ENCODE measurements at regions not wholly inside any gene's neighbourhood (a gene's known extent, or its start where the extent isn't known, plus 50 kb on each side); places are given as distances from the start of the nearest gene placed in this dataset.

GRCh38 chrX:69289793-69290123 lies 124.5 kb upstream of the PJA1 start:
- Mint-ChIP-seq H3K27ac (no peak overlapping the region), H3K4me1 (peaks cover 4 to 20% of the 10 kb centered on the region in 2 experiments), H3K36me3 (ENCODE audit: insufficient read depth in 1 of 3, low read depth in 3 of 3) (peaks cover 0 to 4% (median 0%) of the 10 kb centered on the region in 3 experiments; a peak in 4 of 7 replicates), H3K27me3 (ENCODE audit: low read depth) (peaks cover 82% of the 10 kb centered on the region), H3K9me3 (peaks cover 80% of the 10 kb centered on the region in 2 experiments), H3K4me3 (no peak overlapping the region)
- no peak overlapping the region for H3K9ac ChIP-seq (ENCODE audit: extremely low read depth, insufficient read length, low read length)
- no peak overlapping the region for H2AFZ ChIP-seq (ENCODE audit: low read length)
- H3K18ac ChIP-seq (ENCODE audit: insufficient read length, low read depth, low read length) = no peak overlapping the region
- no peak overlapping the region for H4K91ac ChIP-seq (ENCODE audit: insufficient read length, low read depth, low read length)
- no peak overlapping the region for H3K14ac ChIP-seq (ENCODE audit: insufficient read depth, low read length)
- H2BK15ac ChIP-seq (ENCODE audit: low read depth, low read length) = no peak overlapping the region
- no peak for DNase-seq
- no peak overlapping the region for H3T11ph ChIP-seq (ENCODE audit: low read length)
- H3K4me1 ChIP-seq (ENCODE audit: insufficient read depth, low read length) = no peaks in the 10 kb centered on the region
- no peaks in the 10 kb centered on the region for H4K20me1 ChIP-seq (ENCODE audit: control insufficient read depth, insufficient read depth, insufficient read length)
- no peaks in the 10 kb centered on the region for H3K23me2 ChIP-seq (ENCODE audit: insufficient read length, low read depth, low read length, poor library complexity, severe bottlenecking)
- H3K4ac ChIP-seq (ENCODE audit: low read depth, low read length) = no peak overlapping the region
- H3K56ac ChIP-seq (ENCODE audit: insufficient read length, low read depth, low read length) = no peak overlapping the region
- H3K4me2 ChIP-seq (ENCODE audit: insufficient read depth, insufficient read length, low read length) = no peak overlapping the region
- no peak overlapping the region for H3K27ac ChIP-seq (ENCODE audit: insufficient read length, low read depth, low read length)
- no peak overlapping the region for H3K23ac ChIP-seq (ENCODE audit: insufficient read length, low read depth, low read length)
- no peaks in the 10 kb centered on the region for H3K79me2 ChIP-seq (ENCODE audit: insufficient read depth, low read length)
- H2BK5ac ChIP-seq (ENCODE audit: insufficient read length, low read length) = no peak overlapping the region
- peaks cover 13% of the 10 kb centered on the region for H3K27me3 ChIP-seq (ENCODE audit: insufficient read depth, low read length)
- no peaks in the 10 kb centered on the region for H3K79me1 ChIP-seq (ENCODE audit: insufficient read depth, low read depth, low read length, poor library complexity, severe bottlenecking)
- no peak for TF ChIP-seq CTCF (conservative IDR thresholded peaks at IDR 0.05)
- H4K8ac ChIP-seq (replicated peaks; ENCODE audit: insufficient read length, low read depth, low read length) = no peak overlapping the region
- no peak overlapping the region for H2BK20ac ChIP-seq (ENCODE audit: low read depth, low read length, poor library complexity, severe bottlenecking)
- no peak overlapping the region for H4K5ac ChIP-seq (ENCODE audit: insufficient read length, low read depth, low read length)
- H2AK5ac ChIP-seq (ENCODE audit: insufficient read length, low read length) = no peak overlapping the region
- no peak overlapping the region for H2BK120ac ChIP-seq (ENCODE audit: low read depth, low read length, poor library complexity, severe bottlenecking)
- H3K9me3 ChIP-seq (ENCODE audit: control insufficient read depth, low read depth, low read length) = no peaks in the 10 kb centered on the region
- no peak overlapping the region for H2BK12ac ChIP-seq (ENCODE audit: insufficient read length, low read depth, low read length)
- WGBS (ENCODE audit: extremely low coverage, insufficient read length, low lambda C conversion rate) = no CpG with 5 or more reads among the region's 1 CpG
